Kidney (tissue), 13 donors: ENCODE measurements at regions not wholly inside any gene's neighbourhood (a gene's known extent, or its start where the extent isn't known, plus 50 kb on each side); places are given as distances from the start of the nearest gene placed in this dataset.

ENCODE experiments used
- DNase-seq, 5 donors: peaks; one replicate each; pipeline ENCODE4 v3.0.0-alpha.2; 2013 to 2020
- FAIRE-seq: peaks from 2 replicates; lab custom pipeline; 2012; peaks lifted over from hg19 to GRCh38; lab: Jason Lieb, UNC
- H3K27ac ChIP-seq, 2 donors: one replicate each; pipeline ENCODE4 v1.7.0; 2013; ENCODE audit warnings: low read depth in 2 of 2, low read length in 2 of 2, inconsistent platforms in 1 of 2
- H3K27me3 ChIP-seq: one replicate; pipeline ENCODE4 v1.7.1; 2013; ENCODE audit warnings: low read length, inconsistent platforms; ENCODE audit not compliant: control insufficient read depth, insufficient read depth
- H3K36me3 ChIP-seq, 3 donors: one replicate each; pipeline versions ENCODE4 v1.7.0 to v1.7.1; 2013; ENCODE audit warnings: low read length in 3 of 3, control low read depth in 1 of 3, inconsistent platforms in 1 of 3; ENCODE audit not compliant: insufficient read depth in 3 of 3, control insufficient read depth in 2 of 3
- H3K4me1 ChIP-seq, 3 donors: one replicate each; pipeline versions ENCODE4 v1.7.0 to v1.7.1; 2013; ENCODE audit warnings: low read length in 3 of 3, inconsistent platforms in 1 of 3, low read depth in 1 of 3; ENCODE audit not compliant: control insufficient read depth in 2 of 3, insufficient read depth in 2 of 3
- H3K4me3 ChIP-seq, 3 donors: one replicate each; pipeline versions ENCODE4 v1.7.0 to v1.8.1; 2013; ENCODE audit warnings: low read length in 3 of 3, control low read depth in 1 of 3, inconsistent platforms in 1 of 3
- H3K9ac ChIP-seq, 3 donors: one replicate each; pipeline versions ENCODE4 v1.7.0 to v1.7.1; 2013; ENCODE audit warnings: low read length in 3 of 3, control low read depth in 1 of 3, inconsistent platforms in 1 of 3
- H3K9me3 ChIP-seq, 3 donors: one replicate each; pipeline versions ENCODE4 v1.7.0 to v1.7.1; 2013; ENCODE audit warnings: low read length in 3 of 3, control low read depth in 1 of 3, inconsistent platforms in 1 of 3; ENCODE audit not compliant: control insufficient read depth in 2 of 3, insufficient read depth in 1 of 3
- CTCF ChIP-seq: IDR thresholded peaks from 3 replicates; pipeline ENCODE4 v1.5.1; 2012; ENCODE audit warnings: mild to moderate bottlenecking, moderate library complexity, borderline replicate concordance; ENCODE audit not compliant: insufficient read depth; ENCODE audit errors: extremely low read depth
- intact Hi-C: fragments of 100-400 bp; cut with DNase I; formaldehyde crosslinking; loops from one replicate; pipeline ENCODE4 v1.11.1; 2022
- donor health status: control.
- donor health status: control.
- donor health status: control.
- donor health status: control.
- donor health status: control.
- donor health status: DM: yes; HTN: yes; CAD: no.
- donor health status: Normal renal cell carcinoma (clear cell type).

- Histone ChIP-seq H3K9ac (no peak overlapping the region), H3K4me1 (peaks cover 0 to 5% (median 0%) of the 10 kb centered on the region in 3 donors), H3K36me3 (no peaks in the 10 kb centered on the region), H3K27me3 (no peaks in the 10 kb centered on the region), H3K4me3 (no peak overlapping the region), H3K9me3 (no peaks in the 10 kb centered on the region), H3K27ac (no peak overlapping the region)
- FAIRE-seq, result no peak
- TF ChIP-seq CTCF, result no peak
- intact Hi-C loops, result no loop called here
- DNase-seq, result peak in 2 of 5 donors; percentile 51 to 60
Observed at GRCh38 chr21:27047283-27047657, 80.4 kb upstream of the ADAMTS5 start.

- no peak overlapping the region for H3K27ac ChIP-seq
- H3K4me3 ChIP-seq, result no peak overlapping the region
- TF ChIP-seq CTCF, result no peak
- no peak overlapping the region for H3K9ac ChIP-seq
- intact Hi-C loops, result no loop called here
- H3K9me3 ChIP-seq, result no peaks in the 10 kb centered on the region
- H3K4me1 ChIP-seq, result peaks cover 0 to 5% (median 0%) of the 10 kb centered on the region in 3 donors
- FAIRE-seq (no peak), DNase-seq (peak in 1 of 5 donors; percentile 32)
- no peaks in the 10 kb centered on the region for H3K27me3 ChIP-seq
- H3K36me3 ChIP-seq, result no peaks in the 10 kb centered on the region
Observed at GRCh38 chr21:27045281-27045985, 78.5 kb upstream of the ADAMTS5 start.

DNA sequence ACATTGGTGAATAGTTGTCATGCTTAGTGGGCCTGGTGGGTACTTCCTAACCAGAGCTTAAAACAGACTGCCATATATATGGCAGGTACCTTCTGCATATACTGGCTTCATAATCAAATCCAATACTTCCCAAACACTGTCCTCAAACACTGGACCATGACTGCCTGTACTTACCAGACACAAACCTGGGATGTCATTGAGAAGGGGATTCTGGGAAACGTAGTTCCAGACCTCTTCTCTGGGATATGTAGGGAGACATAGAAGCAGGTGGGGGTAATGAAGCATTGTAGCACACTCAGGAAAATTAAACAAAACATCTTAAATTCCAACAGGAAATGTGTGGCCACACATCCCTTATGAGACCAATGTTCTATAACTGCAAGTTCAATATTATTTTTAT is 76.5 kb upstream of the ADAMTS5 start:
- Histone ChIP-seq H3K9ac (no peak overlapping the region), H3K4me3 (no peak overlapping the region), H3K4me1 (peaks cover 0 to 5% (median 0%) of the 10 kb centered on the region in 3 donors), H3K9me3 (no peaks in the 10 kb centered on the region), H3K27ac (no peak overlapping the region), H3K27me3 (no peaks in the 10 kb centered on the region), H3K36me3 (no peaks in the 10 kb centered on the region)
- TF ChIP-seq CTCF, result no peak
- no peak for DNase-seq
- FAIRE-seq, result no peak
- intact Hi-C loops, result no loop called here
